HG03196 (cell line): ENCODE measurements at regions not wholly inside any gene's neighbourhood (a gene's known extent, or its start where the extent isn't known, plus 50 kb on each side); places are given as distances from the start of the nearest gene placed in this dataset.

Experiments
- ATAC-seq: cut with Tn5 transposase; IDR thresholded peaks from one replicate; pipeline ENCODE4 v1.9.1; 2021; ENCODE audit not compliant: unreplicated experiment

DNA sequence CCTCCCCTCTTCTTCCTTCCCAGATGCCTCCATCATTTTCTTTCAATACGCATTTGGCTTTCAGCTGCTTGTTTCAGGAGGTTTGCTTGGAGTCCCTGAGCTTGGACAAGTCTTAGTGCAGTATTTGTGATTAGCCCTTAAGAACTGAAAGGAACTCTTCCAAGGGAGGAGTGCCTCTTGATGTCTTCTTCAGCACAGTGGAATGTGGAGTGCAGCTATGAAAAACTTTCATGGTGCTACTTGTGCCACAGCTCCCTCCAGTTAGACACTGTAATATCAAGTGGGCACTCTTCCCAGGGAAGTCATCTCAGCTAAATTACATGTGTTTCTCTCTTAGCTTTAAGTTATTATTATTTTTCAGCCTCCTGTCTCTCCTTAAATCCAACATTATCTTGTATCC lies 173.1 kb downstream of the NECTIN3 start:
- ATAC-seq = no peak

DNA sequence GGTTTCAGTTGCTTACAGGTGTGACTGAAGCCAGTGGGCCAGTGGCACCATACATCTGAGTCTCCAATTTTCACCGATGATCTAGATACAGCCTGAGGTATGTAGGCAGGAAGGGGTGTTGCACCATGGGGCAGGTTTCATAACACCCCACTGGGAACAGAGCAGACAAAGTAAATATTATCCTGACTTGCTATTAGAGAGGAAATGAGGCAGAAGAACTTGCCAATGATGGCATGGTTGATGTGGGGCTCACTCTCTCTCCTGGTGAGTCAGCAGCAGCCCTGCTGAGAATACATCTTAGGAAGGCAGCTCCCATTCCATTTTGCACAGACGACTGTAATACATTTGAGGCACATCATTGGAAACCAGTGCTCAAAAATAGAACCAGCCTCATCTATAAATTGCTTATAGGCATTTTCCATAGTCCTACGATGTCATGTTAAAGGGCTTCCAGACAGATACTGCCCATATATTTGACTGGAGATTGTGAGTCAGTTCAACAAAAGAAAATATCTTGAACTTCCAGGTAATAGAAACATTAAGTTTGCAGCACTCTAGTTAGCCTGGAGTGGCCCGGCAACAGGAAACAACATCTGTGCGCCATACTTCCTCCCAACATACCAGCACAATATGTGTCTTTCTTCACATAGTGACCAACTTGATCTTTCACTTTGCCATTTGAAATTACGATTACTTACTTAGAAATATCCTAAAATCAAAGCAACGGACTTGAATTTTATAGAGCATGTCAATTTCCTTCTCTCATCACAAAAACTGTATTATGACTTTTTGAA lies 175.5 kb downstream of the NECTIN3 start:
- ATAC-seq = no peak

DNA sequence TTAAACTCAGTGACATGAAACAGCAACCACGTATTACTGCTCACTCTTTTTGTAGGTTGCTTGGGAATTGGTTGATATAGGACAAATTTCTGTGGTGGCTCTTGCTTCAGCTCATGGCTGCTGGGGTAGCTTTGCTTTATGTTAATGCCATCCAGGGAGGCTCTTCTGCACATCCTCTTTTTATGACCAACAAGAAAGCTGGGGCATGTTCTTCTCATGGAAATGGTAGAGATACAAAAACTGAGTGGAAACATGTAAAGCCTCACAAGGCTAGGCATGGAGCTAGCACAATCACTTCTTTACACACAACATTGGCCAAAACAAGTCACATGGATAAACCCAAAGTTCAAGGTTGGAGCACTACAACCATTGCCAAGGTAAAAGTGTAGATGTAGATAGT lies 176.8 kb downstream of the NECTIN3 start:
- no peak for ATAC-seq

DNA sequence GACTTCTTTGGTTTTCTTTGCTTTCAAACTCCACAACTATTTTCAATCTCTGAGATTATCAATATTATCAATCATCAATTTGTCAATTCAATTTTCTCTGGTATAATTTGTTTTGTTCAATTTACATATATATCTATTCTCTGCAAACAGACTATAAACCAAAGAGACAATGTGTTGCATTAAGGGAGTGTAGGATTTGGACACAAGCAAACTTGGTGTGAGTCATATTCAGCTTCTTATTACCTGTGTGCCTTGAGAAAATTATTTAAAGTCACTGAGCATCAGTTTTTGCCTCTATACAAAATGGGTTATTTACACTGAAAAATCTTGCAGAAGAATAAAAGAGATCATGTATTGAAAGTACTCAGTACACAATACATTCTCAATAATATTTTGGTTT lies 177.8 kb downstream of the NECTIN3 start:
- ATAC-seq = no peak

DNA sequence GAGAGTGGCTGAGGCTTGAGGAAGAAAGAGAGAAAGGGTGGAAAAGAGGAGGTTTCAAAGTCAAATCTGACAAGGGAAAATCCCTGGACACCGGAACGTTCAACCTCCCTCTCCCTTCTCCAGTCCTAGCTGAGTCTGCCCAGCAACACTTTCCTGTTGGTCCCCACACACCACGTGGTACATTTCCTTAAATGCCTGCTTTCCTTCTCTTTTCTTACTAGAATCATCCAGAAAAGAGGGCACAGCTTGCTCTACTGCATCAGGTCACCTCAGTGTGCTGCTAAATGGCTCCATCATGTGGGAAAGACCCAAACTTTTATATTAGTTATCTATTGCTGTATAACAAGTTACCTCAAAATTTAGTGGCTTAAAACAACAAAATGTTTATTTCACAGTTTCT lies 181.2 kb downstream of the NECTIN3 start:
- ATAC-seq = no peak

DNA sequence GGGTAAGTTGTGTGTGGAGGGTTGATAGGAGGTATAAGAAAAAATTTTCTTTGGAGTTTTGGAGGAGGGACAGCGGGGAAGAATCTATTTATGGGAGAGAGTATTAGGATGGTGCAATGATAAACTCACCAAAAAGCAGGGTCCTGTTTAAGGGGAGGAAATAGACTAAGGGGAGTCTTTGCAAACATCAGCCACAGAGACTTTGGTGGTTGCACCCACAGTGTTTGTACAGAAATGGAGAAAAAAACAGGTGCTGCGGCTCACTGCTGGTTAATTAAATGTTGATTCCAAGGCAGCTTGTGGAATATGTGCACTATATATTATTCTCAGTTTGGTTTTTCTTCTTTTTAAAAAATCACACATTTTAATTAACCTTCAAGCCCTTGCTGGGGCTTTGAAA lies 182.1 kb downstream of the NECTIN3 start:
- ATAC-seq = no peak

DNA sequence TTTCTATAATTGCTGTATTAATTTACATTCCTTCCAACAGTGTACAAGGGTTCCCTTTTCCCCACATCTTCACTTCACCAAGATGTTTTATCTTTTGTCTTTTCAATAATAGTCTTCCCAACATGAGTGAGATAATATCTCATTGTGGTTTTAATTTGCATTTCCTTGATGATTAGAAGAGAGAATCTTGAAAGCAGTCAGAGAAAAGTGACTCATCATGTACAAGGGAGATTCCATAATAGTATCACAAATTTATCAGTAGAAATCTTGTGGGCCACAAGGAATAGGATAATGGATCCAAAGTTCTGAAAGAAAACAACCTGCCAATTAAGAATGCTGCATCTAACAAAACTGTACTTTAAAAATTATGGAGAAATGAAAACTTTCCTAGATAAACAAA lies 189.3 kb downstream of the NECTIN3 start:
- no peak for ATAC-seq

DNA sequence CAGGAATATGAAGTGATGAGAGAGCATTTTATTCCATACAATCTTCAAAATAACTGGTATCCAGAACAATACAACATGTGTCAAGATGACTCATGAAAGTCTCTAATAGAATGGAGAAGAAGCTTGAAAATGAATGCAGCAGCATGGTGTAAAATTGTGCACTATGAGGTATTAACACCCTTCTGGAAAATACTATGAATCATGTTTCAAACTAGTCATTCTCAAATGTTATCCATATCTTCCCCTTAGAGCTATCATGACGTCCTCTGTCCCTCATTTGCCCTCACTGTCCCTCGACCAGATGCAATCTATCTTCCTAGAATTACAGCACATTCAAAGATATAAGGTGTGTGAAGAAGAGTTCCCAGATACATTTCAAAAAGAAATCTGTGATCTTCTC lies 198.2 kb downstream of the NECTIN3 start:
- ATAC-seq = no peak

DNA sequence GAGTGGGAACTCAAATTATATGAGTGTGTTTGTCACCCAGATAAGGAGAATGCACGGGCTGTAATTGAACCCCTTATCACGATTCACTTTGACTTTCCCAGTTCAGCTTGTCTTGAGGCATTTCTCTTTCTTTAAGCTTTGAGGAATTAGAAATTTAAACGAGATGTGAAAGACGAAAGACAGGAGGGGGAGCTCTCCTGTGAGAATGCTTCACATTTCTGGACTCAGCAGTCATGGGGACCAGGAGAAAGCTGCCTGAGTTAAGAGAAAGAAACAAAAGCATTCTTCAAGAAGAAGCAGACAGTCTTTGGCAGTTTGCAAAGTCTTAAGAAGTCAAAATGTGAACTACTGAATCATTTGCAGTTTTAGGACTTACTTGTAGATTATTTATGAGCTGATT lies 205.6 kb downstream of the NECTIN3 start:
- ATAC-seq = no peak

DNA sequence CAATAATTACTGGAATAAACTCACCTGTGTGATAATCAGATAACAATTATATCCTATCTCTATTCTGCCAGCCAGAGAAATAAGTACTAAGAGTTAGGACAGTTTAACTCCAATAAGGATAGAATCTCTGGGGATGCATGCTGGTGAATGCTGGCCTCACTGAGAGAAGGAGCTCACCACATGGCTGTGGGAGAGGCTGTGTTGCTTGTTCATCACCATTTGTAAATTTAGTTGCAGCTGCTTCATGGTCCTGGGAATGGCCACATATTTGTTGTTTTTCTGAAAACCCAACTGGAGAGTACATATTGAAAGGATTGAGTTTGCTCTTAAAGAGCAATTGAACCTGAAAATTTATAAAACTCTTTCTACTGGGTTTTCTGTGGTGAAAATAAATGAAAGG lies 207.3 kb downstream of the NECTIN3 start:
- no peak for ATAC-seq

DNA sequence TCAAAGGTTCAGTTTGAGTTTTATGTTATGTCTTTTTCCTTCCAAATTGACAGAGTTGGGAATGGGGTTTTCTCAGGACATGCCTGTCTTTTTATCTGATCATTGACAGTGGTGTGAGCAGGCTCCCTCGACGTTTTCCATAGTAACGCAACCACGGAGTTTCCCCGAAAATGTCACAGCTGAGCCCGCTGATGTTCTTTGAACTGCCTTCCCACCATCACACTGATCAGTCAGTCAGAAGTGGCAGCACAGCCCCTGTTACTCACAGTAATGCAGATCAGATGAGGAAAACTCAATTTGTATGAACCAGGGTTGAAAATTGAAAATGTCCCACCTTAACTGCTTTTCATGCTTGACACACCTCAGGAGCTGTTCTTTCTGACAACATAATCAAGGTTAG lies 210.4 kb downstream of the NECTIN3 start:
- ATAC-seq = no peak

DNA sequence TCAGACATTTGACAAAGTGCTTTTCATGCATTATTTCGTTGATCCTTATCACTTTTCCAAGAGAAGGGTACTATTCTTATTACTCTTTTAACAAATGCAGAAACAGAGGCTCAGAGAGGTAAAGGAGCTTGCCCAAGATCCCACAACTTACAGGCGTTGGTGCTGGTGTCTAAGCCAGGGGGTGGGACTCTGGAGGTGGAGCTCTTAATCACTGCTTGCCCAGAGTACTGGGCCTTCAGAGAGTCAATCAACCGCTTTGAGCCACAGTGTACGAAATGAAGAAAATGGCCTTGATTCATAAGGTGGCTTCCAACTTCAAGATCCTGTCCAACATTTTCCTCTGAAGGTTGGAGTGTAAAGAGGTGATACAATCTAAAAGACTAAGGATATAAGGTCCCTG lies 211.5 kb downstream of the NECTIN3 start:
- ATAC-seq = no peak

DNA sequence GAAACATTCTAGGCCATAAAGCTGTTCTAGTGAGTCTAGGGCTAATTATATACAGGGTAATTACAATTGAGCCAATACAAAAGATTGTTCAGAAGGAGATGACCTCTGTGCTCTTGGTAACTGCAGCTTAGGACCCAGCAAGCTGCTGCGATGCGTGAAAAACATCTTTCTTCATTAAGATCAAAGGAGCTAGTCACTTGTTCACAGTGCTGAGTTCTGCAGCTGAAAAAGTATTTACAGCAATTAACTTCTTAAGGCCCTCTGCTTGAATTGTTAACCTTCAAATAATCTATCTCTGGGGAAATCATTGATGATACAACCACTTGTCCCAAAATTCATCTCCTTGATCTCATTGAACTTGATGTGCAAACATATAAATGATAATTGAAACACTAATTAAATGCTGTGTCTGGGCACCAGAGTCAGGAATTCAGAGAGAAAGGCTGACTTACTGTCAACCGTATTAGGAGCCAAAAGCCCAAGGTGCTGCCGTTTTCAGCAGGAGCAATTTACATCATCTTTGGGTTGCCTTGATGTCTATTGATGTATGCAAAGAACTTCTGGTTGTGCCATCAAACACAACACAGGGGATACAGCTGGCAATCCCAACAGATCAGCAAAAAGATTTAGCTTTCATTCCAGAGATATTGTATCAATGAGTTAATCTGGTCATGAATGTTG lies 213.0 kb downstream of the NECTIN3 start:
- no peak for ATAC-seq

DNA sequence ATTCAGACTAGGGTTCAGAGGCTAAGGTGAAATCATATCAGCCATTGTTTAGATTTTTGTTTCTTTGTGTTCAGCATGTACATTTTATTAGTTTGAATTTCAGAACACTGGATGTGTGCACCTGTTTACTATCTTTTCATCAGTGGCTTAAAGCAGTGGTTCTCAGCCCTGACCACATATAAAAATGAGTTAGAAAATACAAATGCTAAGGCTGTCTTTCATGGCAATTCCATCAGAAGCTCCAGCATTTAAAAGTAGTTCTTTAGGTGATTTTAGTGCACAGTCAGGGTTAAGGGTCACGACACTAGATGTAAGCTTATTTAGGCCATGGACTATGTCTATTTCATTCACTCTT lies 213.5 kb downstream of the NECTIN3 start:
- ATAC-seq = no peak

DNA sequence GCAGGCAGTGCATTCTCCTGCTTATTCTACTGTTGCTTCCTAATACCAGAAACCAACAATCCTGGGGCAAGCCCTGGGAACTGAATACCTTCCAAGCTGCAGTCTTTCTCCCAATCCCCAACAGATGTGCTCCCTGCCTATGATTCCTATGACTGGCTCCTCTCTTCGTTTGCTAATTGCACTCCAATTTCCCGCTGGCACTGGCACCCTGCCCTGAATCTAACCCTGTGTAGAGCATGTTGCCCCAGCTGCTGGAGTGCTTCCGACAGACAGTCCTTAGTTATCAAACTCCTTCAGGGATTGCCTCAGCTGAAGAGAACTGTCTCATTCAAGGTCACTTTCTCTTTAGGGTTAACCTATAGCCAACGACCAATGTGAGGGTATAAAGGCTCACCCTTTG lies 214.1 kb downstream of the NECTIN3 start:
- no peak for ATAC-seq

DNA sequence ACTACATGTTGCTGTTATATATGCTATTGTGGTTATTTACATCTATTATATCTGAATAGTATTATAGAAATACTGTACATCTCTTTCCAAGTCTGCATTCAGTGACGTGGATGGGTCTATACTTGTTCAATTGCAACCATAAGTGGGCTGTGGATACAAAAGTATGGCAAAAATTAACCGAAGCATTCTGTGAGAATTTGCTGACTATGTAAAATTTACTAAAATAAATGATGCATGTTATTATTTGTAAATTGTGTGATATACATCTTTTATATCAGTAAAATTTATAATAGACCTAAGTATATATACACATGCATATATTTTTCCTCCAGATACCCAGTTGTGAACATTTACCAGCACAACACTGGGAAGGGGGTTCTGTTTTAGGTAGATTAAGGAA lies 215.1 kb downstream of the NECTIN3 start:
- no peak for ATAC-seq

DNA sequence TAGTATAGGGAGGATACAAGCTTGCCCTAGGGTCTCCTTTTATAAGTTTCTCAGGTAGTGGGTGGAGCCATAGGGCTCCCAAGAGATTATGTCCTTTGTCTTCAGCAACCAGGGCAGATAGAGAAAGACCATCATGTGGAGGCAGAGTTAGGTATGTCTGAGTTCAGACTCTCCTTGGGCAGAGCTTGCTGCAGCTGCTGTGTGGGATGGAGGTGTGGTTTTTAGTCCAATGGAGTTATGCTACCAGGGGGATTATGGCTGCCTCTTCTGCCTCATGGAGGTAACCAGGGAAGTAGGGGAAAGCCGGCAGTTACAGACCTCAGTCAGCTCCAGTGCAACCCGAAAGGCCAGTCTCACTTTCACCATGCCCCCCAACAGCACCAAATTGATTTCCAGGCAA lies 220.5 kb downstream of the NECTIN3 start:
- no peak for ATAC-seq

DNA sequence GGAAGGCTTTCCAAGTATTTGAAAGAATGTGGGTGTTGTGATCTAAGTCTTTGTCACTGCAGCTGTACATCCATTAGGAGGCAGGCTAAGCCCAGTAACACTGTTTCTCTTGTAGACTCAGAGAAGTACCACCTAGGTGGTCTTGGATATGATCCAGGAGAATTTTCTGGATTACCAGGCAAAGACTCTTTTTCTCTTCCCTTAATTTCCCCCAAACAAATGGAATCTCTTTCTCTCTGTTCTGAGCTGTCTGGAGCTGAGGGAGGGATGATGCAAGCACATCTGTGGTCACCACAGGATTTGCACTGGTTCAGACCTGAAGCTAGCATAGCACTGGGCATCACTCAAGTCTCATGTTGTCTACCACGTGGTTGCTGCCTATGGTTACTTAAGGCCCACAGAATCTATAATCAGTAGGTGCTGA lies 227.6 kb downstream of the NECTIN3 start:
- ATAC-seq = no peak

DNA sequence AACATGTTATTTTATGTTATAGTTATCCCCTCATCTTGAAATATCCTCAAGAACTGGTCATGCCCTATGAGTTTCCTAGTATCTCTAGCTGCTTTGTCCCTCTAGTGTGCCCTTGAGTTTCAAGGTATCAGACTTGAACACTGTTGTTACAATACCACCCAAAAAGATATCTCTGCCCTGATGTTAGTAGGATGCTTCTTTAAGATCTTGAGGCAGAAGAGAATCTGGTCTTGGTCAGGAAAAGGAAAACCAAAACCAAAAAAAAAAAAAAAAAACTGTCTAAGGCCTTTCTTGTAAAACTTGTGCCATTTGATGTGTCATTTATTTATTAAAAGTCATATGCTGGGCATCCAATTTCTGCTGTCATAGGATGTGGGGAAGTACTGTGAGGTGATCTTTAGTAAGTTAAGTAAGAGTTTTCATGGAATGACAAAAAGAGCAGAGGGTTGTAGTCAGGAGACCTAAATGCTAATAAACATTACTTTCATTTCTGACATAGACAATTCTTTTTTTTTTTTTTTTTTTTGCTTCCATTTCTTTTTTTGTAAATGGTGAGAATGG lies 229.7 kb downstream of the NECTIN3 start:
- no peak for ATAC-seq

DNA sequence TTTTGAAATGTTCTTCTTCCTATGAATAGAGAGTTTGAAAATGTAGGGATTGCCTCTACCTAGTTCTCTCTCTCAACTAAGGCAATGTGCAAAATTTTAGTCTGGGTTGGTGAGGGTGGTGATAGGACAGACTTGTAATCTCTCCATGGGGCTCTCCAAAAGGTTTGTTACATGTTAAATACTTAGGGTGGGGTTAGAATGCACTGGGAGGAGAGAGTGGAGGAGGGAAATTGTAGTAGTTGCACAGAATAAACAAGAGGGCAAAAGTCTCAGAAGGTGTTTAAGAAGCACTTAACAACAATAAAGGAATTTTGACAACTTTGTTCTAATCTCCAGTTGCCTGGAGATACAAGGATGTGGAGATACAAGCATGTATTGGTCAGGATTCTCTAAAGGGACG lies 230.4 kb downstream of the NECTIN3 start:
- no peak for ATAC-seq

DNA sequence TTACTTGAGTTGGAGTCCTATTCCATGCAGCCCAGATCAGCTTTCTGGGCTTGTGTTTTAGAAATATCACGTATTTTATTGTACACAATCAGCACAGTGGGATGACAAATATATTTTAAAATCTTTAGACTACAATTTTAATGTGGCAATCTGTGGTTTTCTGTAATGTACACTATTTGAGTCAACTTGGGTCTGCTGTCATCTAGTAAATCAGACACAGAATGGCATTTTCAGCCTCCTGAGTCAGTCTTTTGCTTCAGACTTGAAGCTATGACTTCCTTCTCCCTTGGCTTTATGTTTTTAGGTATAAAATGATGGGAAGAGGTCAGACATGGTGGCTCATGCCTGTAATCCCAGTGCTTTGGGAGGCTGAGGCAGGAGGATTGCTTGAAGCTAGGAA lies 232.1 kb downstream of the NECTIN3 start:
- no peak for ATAC-seq

DNA sequence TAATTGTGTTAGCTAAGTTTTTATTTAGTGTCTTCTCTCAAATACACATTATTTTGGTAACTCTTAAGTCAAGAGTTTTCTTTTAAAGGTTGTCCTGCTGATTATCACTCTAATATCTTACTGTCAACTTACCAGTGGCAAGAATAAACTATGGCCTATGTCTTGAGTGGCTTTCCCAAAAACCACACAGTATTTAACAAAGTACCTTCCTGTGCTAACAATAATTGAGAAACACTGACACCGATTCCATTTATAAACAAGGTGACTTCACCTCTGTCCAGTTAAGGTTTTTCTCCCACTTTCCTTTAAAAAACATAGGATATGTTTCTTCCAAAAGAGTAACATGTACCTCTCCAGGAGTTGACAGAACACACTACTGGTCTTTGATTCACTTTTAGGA lies 234.3 kb upstream of the CD96 start:
- no peak for ATAC-seq

DNA sequence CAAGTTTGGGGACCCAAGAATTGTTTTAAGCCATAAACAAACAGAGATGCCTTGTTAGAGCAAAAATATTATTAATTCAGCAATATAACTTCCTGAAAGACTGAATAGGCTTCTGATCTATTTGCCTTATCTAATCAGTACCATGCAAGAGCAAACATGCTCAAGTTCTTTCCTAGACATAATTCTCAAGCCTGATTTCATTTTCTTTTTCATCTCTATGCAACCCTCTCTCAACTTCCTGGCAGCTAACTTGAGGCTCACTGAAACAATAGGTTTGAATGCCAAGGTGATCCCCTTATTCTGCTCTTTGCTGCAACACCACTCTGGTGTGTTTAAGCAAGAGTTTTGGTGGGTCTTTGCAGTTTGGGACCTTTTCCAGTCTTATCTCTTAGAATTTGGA lies 230.9 kb upstream of the CD96 start:
- ATAC-seq = no peak
